HEK293 (cell line): ENCODE measurements at regions not wholly inside any gene's neighbourhood (a gene's known extent, or its start where the extent isn't known, plus 50 kb on each side); places are given as distances from the start of the nearest gene placed in this dataset.

ENCODE experiments used
- CTCF ChIA-PET: fragments of 350-600 bp; formaldehyde crosslinking; extraction: SDS; loops from one replicate; lab custom pipeline; 2021; ENCODE audit warnings: antibody characterized with exemption; lab: Yijun Ruan, JAX
- POLR2A ChIA-PET: fragments of 300-600 bp; formaldehyde crosslinking; extraction: SDS; loops from one replicate; lab custom pipeline; 2020; ENCODE audit warnings: antibody characterized with exemption, inconsistent platforms; lab: Yijun Ruan, JAX
- H3K27ac ChIP-seq: fragments of 200-500 bp; sonication (Bioruptor generic); 2 replicates; pipeline ENCODE4 v1.5.1; 2014; ENCODE audit warnings: low read depth, low read length, control low read depth, inconsistent platforms; ENCODE audit errors: extremely low read depth
- H3K36me3 ChIP-seq, 2 experiments: fragments of 200-500 bp in 1 of 2; sonication (Bioruptor generic) in 1 of 2; 1 replicate in 1 of 2; 2 replicates in 1 of 2; pipeline ENCODE4 v1.5.1; 2014 to 2017; ENCODE audit warnings: inconsistent platforms in 2 of 2, low read length in 2 of 2; ENCODE audit not compliant: control insufficient read depth in 2 of 2, insufficient read depth in 1 of 2
- H3K4me1 ChIP-seq: fragments of 200-500 bp; sonication (Bioruptor generic); 2 replicates; pipeline ENCODE4 v1.5.1; 2014; ENCODE audit warnings: mild to moderate bottlenecking, low read length, inconsistent platforms; ENCODE audit not compliant: control insufficient read depth, insufficient read depth
- H3K4me3 ChIP-seq: 2 replicates; pipeline ENCODE4 v1.5.1; 2011; ENCODE audit warnings: low read depth, mild to moderate bottlenecking, control low read depth, low read length, moderate library complexity
- H3K9me3 ChIP-seq: fragments of 200-500 bp; sonication (Bioruptor generic); 2 replicates; pipeline ENCODE4 v1.5.1; 2014; ENCODE audit warnings: low read depth, low read length, inconsistent platforms; ENCODE audit not compliant: control insufficient read depth, insufficient read depth
- AEBP2 ChIP-seq: fragments of 450-650 bp; formaldehyde crosslinking; IDR thresholded peaks from 2 replicates; pipeline ENCODE4 v1.5.1; 2016; ENCODE audit warnings: missing biosample characterization, missing genetic modification characterization, borderline replicate concordance
- BCL6B ChIP-seq: fragments of 450-650 bp; formaldehyde crosslinking; IDR thresholded peaks from 2 replicates; pipeline ENCODE4 v1.5.1; 2017; ENCODE audit warnings: missing biosample characterization, missing genetic modification characterization
- IKZF3 ChIP-seq: fragments of 450-650 bp; IDR thresholded peaks from 2 replicates; pipeline ENCODE4 v1.5.0; 2018; ENCODE audit warnings: missing biosample characterization, mild to moderate bottlenecking, missing genetic modification characterization, moderate library complexity
- MYNN ChIP-seq: fragments of 450-650 bp; formaldehyde crosslinking; IDR thresholded peaks from 2 replicates; pipeline ENCODE4 v1.5.1; 2016; ENCODE audit warnings: missing biosample characterization, missing genetic modification characterization, borderline replicate concordance
- PBX3 ChIP-seq: sonication (generic); formaldehyde crosslinking; IDR thresholded peaks from 2 replicates; pipeline ENCODE4 v1.8.1; 2022; ENCODE audit warnings: mild to moderate bottlenecking, moderate library complexity, missing genetic modification reagents
- SALL2 ChIP-seq: fragments of 450-650 bp; formaldehyde crosslinking; IDR thresholded peaks from 2 replicates; pipeline ENCODE4 v1.5.0; 2017; ENCODE audit warnings: missing biosample characterization, mild to moderate bottlenecking, missing genetic modification characterization, borderline replicate concordance
- SCRT2 ChIP-seq: fragments of 450-650 bp; formaldehyde crosslinking; IDR thresholded peaks from 2 replicates; pipeline ENCODE4 v1.5.1; 2016; ENCODE audit warnings: missing biosample characterization, missing genetic modification characterization
- SETDB1 ChIP-seq: IDR thresholded peaks from one replicate; pipeline ENCODE4 v1.6.1; 2017; ENCODE audit warnings: mild to moderate bottlenecking, low read length, moderate library complexity, mixed read lengths; ENCODE audit not compliant: insufficient read length
- ZBTB20 ChIP-seq: fragments of 450-650 bp; formaldehyde crosslinking; IDR thresholded peaks from 2 replicates; pipeline ENCODE4 v1.5.1; 2016; ENCODE audit warnings: missing biosample characterization, missing genetic modification characterization
- ZBTB49 ChIP-seq: fragments of 450-650 bp; formaldehyde crosslinking; IDR thresholded peaks from 2 replicates; pipeline ENCODE4 v1.5.1; 2016; ENCODE audit warnings: missing biosample characterization, missing genetic modification characterization, low read depth
- ZNF10 ChIP-seq: fragments of 450-650 bp; formaldehyde crosslinking; IDR thresholded peaks from 2 replicates; pipeline ENCODE4 v1.5.1; 2017; ENCODE audit warnings: missing biosample characterization, missing genetic modification characterization
- ZNF146 ChIP-seq: fragments of 450-650 bp; formaldehyde crosslinking; IDR thresholded peaks from 2 replicates; pipeline ENCODE4 v1.5.1; 2016; ENCODE audit warnings: missing biosample characterization, missing genetic modification characterization
- ZNF433 ChIP-seq: fragments of 450-650 bp; formaldehyde crosslinking; IDR thresholded peaks from 2 replicates; pipeline ENCODE4 v1.5.1; 2016; ENCODE audit warnings: missing biosample characterization, missing genetic modification characterization, low read depth
- ZNF488 ChIP-seq: fragments of 450-650 bp; formaldehyde crosslinking; IDR thresholded peaks from 2 replicates; pipeline ENCODE4 v1.5.1; 2016; ENCODE audit warnings: missing biosample characterization, missing genetic modification characterization
- ZNF600 ChIP-seq: fragments of 450-650 bp; formaldehyde crosslinking; IDR thresholded peaks from 2 replicates; pipeline ENCODE4 v1.5.1; 2016; ENCODE audit warnings: missing biosample characterization, missing genetic modification characterization
- ZNF610 ChIP-seq: fragments of 450-650 bp; formaldehyde crosslinking; IDR thresholded peaks from 2 replicates; pipeline ENCODE4 v1.5.1; 2016; ENCODE audit warnings: missing biosample characterization, missing genetic modification characterization, borderline replicate concordance
- ZNF639 ChIP-seq: fragments of 450-650 bp; formaldehyde crosslinking; IDR thresholded peaks from 2 replicates; pipeline ENCODE4 v1.5.1; 2016; ENCODE audit warnings: missing biosample characterization, missing genetic modification characterization
- ZNF707 ChIP-seq: fragments of 450-650 bp; formaldehyde crosslinking; IDR thresholded peaks from 2 replicates; pipeline ENCODE4 v1.5.1; 2016; ENCODE audit warnings: missing biosample characterization, missing genetic modification characterization
- ZNF768 ChIP-seq: fragments of 450-650 bp; formaldehyde crosslinking; IDR thresholded peaks from 2 replicates; pipeline ENCODE4 v1.5.1; 2018; ENCODE audit warnings: missing biosample characterization, mild to moderate bottlenecking, missing genetic modification characterization
- ZSCAN30 ChIP-seq: fragments of 450-650 bp; IDR thresholded peaks from 2 replicates; pipeline ENCODE4 v1.5.1; 2018; ENCODE audit warnings: missing biosample characterization, mild to moderate bottlenecking, missing genetic modification characterization, moderate library complexity

- Histone ChIP-seq H3K36me3 (no peaks in the 10 kb centered on the region), H3K4me3 (no peak overlapping the region), H3K4me1 (no peaks in the 10 kb centered on the region), H3K27ac (no peak overlapping the region), H3K9me3 (no peaks in the 10 kb centered on the region)
- POLR2A ChIA-PET, result no interaction called here
- TF ChIP-seq ZNF610 (tag by site-specific recombination) (no peak), IKZF3 (tag by site-specific recombination) (no peak), ZBTB20 (tag by site-specific recombination) (no peak), ZNF146 (no peak), ZNF707 (tag by site-specific recombination) (no peak), ZNF600 (no peak), SETDB1 (no peak), SCRT2 (tag by site-specific recombination) (no peak), ZNF488 (tag by site-specific recombination) (no peak), ZBTB49 (tag by site-specific recombination) (no peak)
- CTCF ChIA-PET, result interaction anchor here (0.6 kb wide), 1 partner anchor 211 kb away, joined by 3 read pairs; no protein-coding TSS in a partner anchor
These were observed 242.1 kb upstream of the TCERG1L start for GRCh38 chr10:131553581-131553980.

- TF ChIP-seq MYNN, result no peak
- TF ChIP-seq ZSCAN30, result no peak
- no peak for TF ChIP-seq ZNF768 (tag by site-specific recombination)
- TF ChIP-seq PBX3 (CRISPR knock-in tag), result no peak
- TF ChIP-seq AEBP2 (tag by site-specific recombination), result no peak
- no peak for TF ChIP-seq BCL6B
- TF ChIP-seq ZNF639 (tag by site-specific recombination), result no peak
- no peak for TF ChIP-seq SALL2
- no peak for TF ChIP-seq ZNF433 (tag by site-specific recombination)
- TF ChIP-seq ZNF10 (tag by site-specific recombination), result no peak
- Histone ChIP-seq H3K9me3 (no peaks in the 10 kb centered on the region), H3K27ac (no peak overlapping the region), H3K36me3 (no peaks in the 10 kb centered on the region), H3K4me1 (no peaks in the 10 kb centered on the region), H3K4me3 (no peak overlapping the region)
- POLR2A ChIA-PET, result no interaction called here
- CTCF ChIA-PET, result interaction anchor here (0.6 kb wide), 1 partner anchor 63 kb away, joined by 3 read pairs; no protein-coding TSS in a partner anchor
These were observed 243.3 kb upstream of the TCERG1L start for GRCh38 chr10:131554821-131555220.
